ENCODE measurements at regions not wholly inside any gene's neighbourhood (a gene's known extent, or its start where the extent isn't known, plus 50 kb on each side); places are given as distances from the start of the nearest gene placed in this dataset.

GRCh38 chr17:64771980-64772844, 110.1 kb upstream of the SMURF2 start:
- H3K27me3 ChIP-seq, result no peaks in the 10 kb centered on the region
- no peak overlapping the region for H3K27ac ChIP-seq
- ATAC-seq, result no peak
- TF ChIP-seq POLR2AphosphoS5 (IDR thresholded peaks at IDR 0.05) (no peak), CTCF (IDR thresholded peaks at IDR 0.05) (no peak), EP300 (IDR thresholded peaks at IDR 0.05) (no peak), POLR2A (IDR thresholded peaks at IDR 0.05) (no peak)
- H3K9me3 ChIP-seq, result no peaks in the 10 kb centered on the region
- WGBS, 2 donors (ENCODE audit: low coverage in 1 of 2), result 72 to 85% methylated on average over 4 of the region's 5 CpGs
- no peak overlapping the region for H3K4me3 ChIP-seq
- H3K4me1 ChIP-seq, result peaks cover 0 to 16% (median 6%) of the 10 kb centered on the region in 3 donors
- no peaks in the 10 kb centered on the region for H3K36me3 ChIP-seq

GRCh38 chr17:64769712-64770111, 107.6 kb upstream of the SMURF2 start:
- ATAC-seq, result no peak
- Histone ChIP-seq H3K9me3 (no peaks in the 10 kb centered on the region), H3K36me3 (peaks cover 0 to 8% of the 10 kb centered on the region in 2 donors), H3K4me1 (no peaks in the 10 kb centered on the region), H3K27ac (no peak overlapping the region), H3K27me3 (no peaks in the 10 kb centered on the region), H3K4me3 (no peak overlapping the region)
- WGBS, 2 donors (ENCODE audit: low coverage in 1 of 2), result 96 to 98% methylated on average over 5 to 7 of the region's 7 CpGs
- TF ChIP-seq POLR2A (IDR thresholded peaks at IDR 0.05), result no peak
- TF ChIP-seq CTCF (IDR thresholded peaks at IDR 0.05), result no peak
- no peak for TF ChIP-seq POLR2AphosphoS5 (IDR thresholded peaks at IDR 0.05)
- TF ChIP-seq EP300 (IDR thresholded peaks at IDR 0.05), result no peak

- Histone ChIP-seq H3K4me3 (no peak overlapping the region), H3K36me3 (peaks cover 0 to 20% of the 10 kb centered on the region in 2 donors), H3K9me3 (no peaks in the 10 kb centered on the region), H3K27ac (no peak overlapping the region), H3K4me1 (no peaks in the 10 kb centered on the region), H3K27me3 (no peaks in the 10 kb centered on the region)
- 55 to 85% methylated on average over 3 to 6 of the region's 11 CpGs for WGBS, 2 donors (ENCODE audit: low coverage in 1 of 2)
- no peak for TF ChIP-seq POLR2A (IDR thresholded peaks at IDR 0.05)
- no peak for TF ChIP-seq EP300 (IDR thresholded peaks at IDR 0.05)
- no peak for TF ChIP-seq POLR2AphosphoS5 (IDR thresholded peaks at IDR 0.05)
- no peak for ATAC-seq
Observed at GRCh38 chr17:64767269-64767997, 105.3 kb upstream of the SMURF2 start.

GRCh38 chr17:64765191-64765889, 103.2 kb upstream of the SMURF2 start:
- no peak for ATAC-seq
- peaks cover 0 to 38% of the 10 kb centered on the region in 2 donors for H3K36me3 ChIP-seq
- TF ChIP-seq CTCF (IDR thresholded peaks at IDR 0.05), result no peak
- TF ChIP-seq EP300 (IDR thresholded peaks at IDR 0.05), result no peak
- no peak for TF ChIP-seq POLR2AphosphoS5 (IDR thresholded peaks at IDR 0.05)
- TF ChIP-seq POLR2A (IDR thresholded peaks at IDR 0.05), result no peak
- H3K9me3 ChIP-seq, result no peaks in the 10 kb centered on the region
- no peak overlapping the region for H3K27ac ChIP-seq
- no peaks in the 10 kb centered on the region for H3K27me3 ChIP-seq
- no peaks in the 10 kb centered on the region for H3K4me1 ChIP-seq
- 89 to 91% methylated on average over 3 to 6 of the region's 7 CpGs for WGBS, 2 donors (ENCODE audit: low coverage in 1 of 2)
- H3K4me3 ChIP-seq, result no peak overlapping the region

Data from gastroesophageal sphincter (tissue), 4 donors.